GM18870 (cell line): ENCODE measurements at regions not wholly inside any gene's neighbourhood (a gene's known extent, or its start where the extent isn't known, plus 50 kb on each side); places are given as distances from the start of the nearest gene placed in this dataset.

ENCODE experiments used
- ATAC-seq: cut with Tn5 transposase; IDR thresholded peaks from one replicate; pipeline ENCODE4 v1.9.1; 2021; ENCODE audit warnings: moderate library complexity; ENCODE audit not compliant: unreplicated experiment

GRCh38 chr6:156564807-156565149 is 212.4 kb upstream of the ARID1B start:
- ATAC-seq: no peak

GRCh38 chr6:156564127-156564806 is 212.9 kb upstream of the ARID1B start:
- ATAC-seq: peak; percentile 73

- no peak for ATAC-seq
These were observed 213.5 kb upstream of the ARID1B start for GRCh38 chr6:156563714-156564113.

- no peak for ATAC-seq
These were observed 214.5 kb upstream of the ARID1B start for GRCh38 chr6:156562636-156563035.

- ATAC-seq: no peak
These were observed 215.2 kb upstream of the ARID1B start for GRCh38 chr6:156562019-156562418.

GRCh38 chr6:156560476-156560875 is 216.7 kb upstream of the ARID1B start:
- no peak for ATAC-seq

- ATAC-seq: no peak
These were observed 218.0 kb upstream of the ARID1B start for GRCh38 chr6:156559162-156559690.

- ATAC-seq: no peak
These were observed 219.3 kb upstream of the ARID1B start for GRCh38 chr6:156557911-156558259.

GRCh38 chr6:156557251-156557910 is 219.8 kb upstream of the ARID1B start:
- no peak for ATAC-seq

- no peak for ATAC-seq
These were observed 220.4 kb upstream of the ARID1B start for GRCh38 chr6:156556811-156557210.

- ATAC-seq: no peak
These were observed 222.1 kb upstream of the ARID1B start for GRCh38 chr6:156555116-156555515.

GRCh38 chr6:156554160-156554559 is 223.0 kb upstream of the ARID1B start:
- ATAC-seq: no peak

GRCh38 chr6:156552849-156553248 is 224.3 kb upstream of the ARID1B start:
- ATAC-seq: no peak

GRCh38 chr6:156550949-156551348 is 226.2 kb upstream of the ARID1B start:
- ATAC-seq: no peak

GRCh38 chr6:156545931-156546330 is 231.2 kb upstream of the ARID1B start:
- no peak for ATAC-seq

- no peak for ATAC-seq
These were observed 232.2 kb upstream of the ARID1B start for GRCh38 chr6:156545021-156545420.

GRCh38 chr6:156544046-156544445 is 233.1 kb upstream of the ARID1B start:
- ATAC-seq: no peak

GRCh38 chr6:156543431-156543830 is 233.7 kb upstream of the ARID1B start:
- no peak for ATAC-seq

- no peak for ATAC-seq
These were observed 238.1 kb upstream of the ARID1B start for GRCh38 chr6:156538875-156539660.

GRCh38 chr6:156534594-156534993 is 242.6 kb upstream of the ARID1B start:
- ATAC-seq: no peak

- no peak for ATAC-seq
These were observed 243.2 kb upstream of the ARID1B start for GRCh38 chr6:156533872-156534524.
